Effector memory CD4-positive, alpha-beta T cell (primary cell): ENCODE measurements at regions not wholly inside any gene's neighbourhood (a gene's known extent, or its start where the extent isn't known, plus 50 kb on each side); places are given as distances from the start of the nearest gene placed in this dataset.

Source experiments
- DNase-seq, 3 donors: peaks; one replicate each; pipeline ENCODE4 v3.0.0-alpha.2; 2020
- H3K27ac ChIP-seq: 2 replicates; pipeline ENCODE4 v1.7.0; 2013; ENCODE audit warnings: mild to moderate bottlenecking, low read length, moderate library complexity; ENCODE audit not compliant: insufficient read depth, poor library complexity, severe bottlenecking
- H3K27me3 ChIP-seq: replicated peaks from 2 replicates; pipeline ENCODE4 v1.7.0; 2013; ENCODE audit warnings: mild to moderate bottlenecking, low read length; ENCODE audit not compliant: insufficient read depth, control insufficient read depth, poor library complexity, severe bottlenecking
- H3K36me3 ChIP-seq: 2 replicates; pipeline ENCODE4 v1.7.0; 2013; ENCODE audit warnings: mild to moderate bottlenecking, low read length, moderate library complexity; ENCODE audit not compliant: control insufficient read depth, insufficient read depth
- H3K4me1 ChIP-seq: 2 replicates; pipeline ENCODE4 v1.7.0; 2013; ENCODE audit warnings: low read length, mild to moderate bottlenecking; ENCODE audit not compliant: control insufficient read depth, insufficient read depth, poor library complexity, severe bottlenecking
- H3K4me3 ChIP-seq: 2 replicates; pipeline ENCODE4 v1.7.0; 2013; ENCODE audit warnings: low read length, low read depth, mild to moderate bottlenecking; ENCODE audit not compliant: insufficient read depth, poor library complexity, severe bottlenecking
- H3K9me3 ChIP-seq: 2 replicates; pipeline ENCODE4 v1.7.0; 2013; ENCODE audit warnings: mild to moderate bottlenecking, low read length, moderate library complexity; ENCODE audit not compliant: control insufficient read depth

GRCh38 chr6:143596866-143597265 is 80.9 kb upstream of the PHACTR2 start:
- Histone ChIP-seq H3K9me3 (no peaks in the 10 kb centered on the region), H3K36me3 (no peaks in the 10 kb centered on the region), H3K4me1 (peaks cover 5% of the 10 kb centered on the region), H3K27ac (no peak overlapping the region), H3K4me3 (no peak overlapping the region), H3K27me3 (no peaks in the 10 kb centered on the region)
- DNase-seq, result no peak

- no peak for DNase-seq
- no peaks in the 10 kb centered on the region for H3K27me3 ChIP-seq
- H3K27ac ChIP-seq, result no peak overlapping the region
- H3K4me1 ChIP-seq, result peaks cover 5% of the 10 kb centered on the region
- H3K36me3 ChIP-seq, result no peaks in the 10 kb centered on the region
- no peak overlapping the region for H3K4me3 ChIP-seq
- H3K9me3 ChIP-seq, result no peaks in the 10 kb centered on the region
Measured at GRCh38 chr6:143595251-143596036, 82.3 kb upstream of the PHACTR2 start.

- H3K27me3 ChIP-seq, result no peaks in the 10 kb centered on the region
- H3K9me3 ChIP-seq, result no peaks in the 10 kb centered on the region
- no peak overlapping the region for H3K27ac ChIP-seq
- H3K4me3 ChIP-seq, result no peak overlapping the region
- peaks cover 5% of the 10 kb centered on the region for H3K4me1 ChIP-seq
- H3K36me3 ChIP-seq, result no peaks in the 10 kb centered on the region
- DNase-seq, result no peak
Measured at GRCh38 chr6:143594647-143595046, 83.1 kb upstream of the PHACTR2 start.

GRCh38 chr6:143592335-143592734 is 80.8 kb upstream of the FUCA2 start:
- Histone ChIP-seq H3K27me3 (no peaks in the 10 kb centered on the region), H3K9me3 (no peaks in the 10 kb centered on the region), H3K4me3 (no peak overlapping the region), H3K27ac (no peak overlapping the region), H3K4me1 (no peaks in the 10 kb centered on the region), H3K36me3 (no peaks in the 10 kb centered on the region)
- no peak for DNase-seq

GRCh38 chr6:143591441-143591840 is 79.9 kb upstream of the FUCA2 start:
- no peak overlapping the region for H3K4me3 ChIP-seq
- DNase-seq, result no peak

GRCh38 chr6:143589162-143589561 is 77.6 kb upstream of the FUCA2 start:
- Histone ChIP-seq H3K9me3 (no peaks in the 10 kb centered on the region), H3K4me3 (no peak overlapping the region), H3K27me3 (no peaks in the 10 kb centered on the region), H3K27ac (no peak overlapping the region), H3K4me1 (no peaks in the 10 kb centered on the region), H3K36me3 (no peaks in the 10 kb centered on the region)
- no peak for DNase-seq

More at GRCh38 chr6:143591441-143591840, 79.9 kb upstream of the FUCA2 start:
- no peaks in the 10 kb centered on the region for H3K36me3 ChIP-seq
- H3K9me3 ChIP-seq, result no peaks in the 10 kb centered on the region
- no peaks in the 10 kb centered on the region for H3K4me1 ChIP-seq
- no peak overlapping the region for H3K27ac ChIP-seq
- no peaks in the 10 kb centered on the region for H3K27me3 ChIP-seq

GRCh38 chr6:143586557-143586956 is 75.0 kb upstream of the FUCA2 start:
- Histone ChIP-seq H3K4me3 (no peak overlapping the region), H3K36me3 (no peaks in the 10 kb centered on the region), H3K27ac (no peak overlapping the region), H3K9me3 (no peaks in the 10 kb centered on the region), H3K27me3 (no peaks in the 10 kb centered on the region), H3K4me1 (no peaks in the 10 kb centered on the region)
- no peak for DNase-seq

- no peaks in the 10 kb centered on the region for H3K36me3 ChIP-seq
- H3K4me1 ChIP-seq, result no peaks in the 10 kb centered on the region
- no peaks in the 10 kb centered on the region for H3K27me3 ChIP-seq
- H3K4me3 ChIP-seq, result no peak overlapping the region
- H3K27ac ChIP-seq, result no peak overlapping the region
- H3K9me3 ChIP-seq, result no peaks in the 10 kb centered on the region
- no peak for DNase-seq
Measured at GRCh38 chr6:143585716-143586115, 74.2 kb upstream of the FUCA2 start.

- H3K27ac ChIP-seq, result no peak overlapping the region
- H3K4me3 ChIP-seq, result no peak overlapping the region
- no peaks in the 10 kb centered on the region for H3K9me3 ChIP-seq
- no peak for DNase-seq
- no peaks in the 10 kb centered on the region for H3K27me3 ChIP-seq
- H3K36me3 ChIP-seq, result no peaks in the 10 kb centered on the region
- no peaks in the 10 kb centered on the region for H3K4me1 ChIP-seq
Measured at GRCh38 chr6:143585241-143585640, 73.7 kb upstream of the FUCA2 start.

- Histone ChIP-seq H3K4me1 (no peaks in the 10 kb centered on the region), H3K27me3 (no peaks in the 10 kb centered on the region), H3K36me3 (no peaks in the 10 kb centered on the region), H3K27ac (no peak overlapping the region), H3K4me3 (no peak overlapping the region), H3K9me3 (no peaks in the 10 kb centered on the region)
- DNase-seq, result no peak
Measured at GRCh38 chr6:143583542-143584327, 72.2 kb upstream of the FUCA2 start.
